ENCODE measurements at regions not wholly inside any gene's neighbourhood (a gene's known extent, or its start where the extent isn't known, plus 50 kb on each side); places are given as distances from the start of the nearest gene placed in this dataset.
A peak's percentile ranks its signal among the peaks of the same experiment; 100 is the strongest.

DNA sequence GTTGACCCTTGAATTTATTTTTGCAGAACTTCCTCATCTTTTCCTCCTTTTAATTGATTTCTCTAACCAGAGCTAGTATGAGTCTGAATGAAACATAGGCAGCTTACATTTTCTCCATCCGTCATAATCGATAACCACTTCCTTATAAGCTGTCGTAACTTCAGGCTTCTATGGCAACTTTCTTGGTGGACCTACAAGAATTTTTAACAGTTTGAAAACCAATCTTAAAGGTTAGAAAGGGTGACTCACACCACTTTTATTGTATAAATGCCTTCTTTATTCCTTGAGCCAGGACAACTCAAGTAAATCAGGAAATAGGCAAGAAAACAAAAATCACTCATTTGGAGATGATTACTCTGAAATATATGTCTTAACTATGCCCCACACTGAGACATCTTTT, 105.7 kb upstream of the KL start:
- peak; percentile 21 for DNase-seq (ENCODE audit: low read depth)

- DNase-seq (ENCODE audit: low read depth): peak; percentile 62
These were observed 104.7 kb upstream of the KL start for GRCh38 chr13:32911506-32911905.

DNA sequence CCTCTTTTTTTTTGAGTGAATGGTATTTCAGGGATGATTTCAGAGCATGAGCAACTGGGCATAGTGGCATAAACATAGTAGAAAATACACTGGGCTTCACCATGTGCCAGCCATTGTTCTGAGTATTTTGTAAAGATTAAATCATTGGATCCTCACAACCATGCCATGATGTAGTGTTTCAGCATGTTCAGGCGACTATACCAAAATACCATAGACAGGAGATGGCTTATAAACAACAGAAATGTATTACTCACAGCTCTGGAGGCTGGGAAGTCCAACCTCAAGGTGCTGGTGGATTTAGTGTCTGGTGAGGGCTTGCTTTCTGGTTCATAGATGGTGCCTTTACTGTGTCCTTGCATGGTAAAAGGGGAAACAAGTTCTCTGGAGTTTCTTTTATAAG, 101.5 kb upstream of the KL start:
- DNase-seq (ENCODE audit: low read depth): no peak

DNA sequence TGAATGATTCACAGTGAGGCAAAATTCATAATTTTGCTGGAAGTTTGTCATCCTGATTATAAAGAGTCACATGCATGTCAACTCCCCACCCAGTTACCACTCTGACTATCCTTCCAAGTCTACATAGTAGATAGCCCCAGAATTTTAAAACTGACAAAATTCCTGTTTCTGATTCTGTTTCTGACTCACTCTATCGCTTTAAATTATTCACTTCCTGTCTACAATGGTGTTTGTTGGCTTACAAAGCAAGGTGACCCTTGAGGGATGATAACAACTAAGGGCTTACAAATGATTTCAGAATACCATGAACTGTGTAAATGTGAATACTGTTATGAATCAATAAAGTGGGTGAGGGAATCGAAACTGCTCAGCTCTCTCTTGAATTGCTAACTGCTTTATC, 98.7 kb upstream of the KL start:
- no peak for DNase-seq (ENCODE audit: low read depth)

GRCh38 chr13:32923725-32924124, 92.5 kb upstream of the KL start:
- DNase-seq (ENCODE audit: low read depth): no peak

DNA sequence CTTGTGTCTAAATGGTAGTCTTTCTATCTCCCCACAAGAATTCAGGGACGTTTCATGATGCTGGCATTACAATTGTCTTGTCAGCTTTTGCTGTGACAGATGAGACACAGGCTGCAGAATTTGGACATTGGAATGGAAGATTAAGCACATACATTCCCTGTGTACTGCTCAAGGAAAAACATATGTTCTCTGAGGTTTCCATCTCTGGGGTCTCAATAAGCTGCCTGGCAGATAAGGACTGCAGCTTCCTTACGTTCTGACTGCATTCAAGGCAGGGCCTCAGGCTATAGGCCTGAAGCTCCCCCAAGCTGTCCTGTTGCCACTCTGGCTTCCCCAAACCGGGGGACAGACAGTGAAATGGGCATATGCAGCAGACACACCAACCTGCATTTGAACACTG, 91.3 kb upstream of the KL start:
- no peak for DNase-seq (ENCODE audit: low read depth)

DNA sequence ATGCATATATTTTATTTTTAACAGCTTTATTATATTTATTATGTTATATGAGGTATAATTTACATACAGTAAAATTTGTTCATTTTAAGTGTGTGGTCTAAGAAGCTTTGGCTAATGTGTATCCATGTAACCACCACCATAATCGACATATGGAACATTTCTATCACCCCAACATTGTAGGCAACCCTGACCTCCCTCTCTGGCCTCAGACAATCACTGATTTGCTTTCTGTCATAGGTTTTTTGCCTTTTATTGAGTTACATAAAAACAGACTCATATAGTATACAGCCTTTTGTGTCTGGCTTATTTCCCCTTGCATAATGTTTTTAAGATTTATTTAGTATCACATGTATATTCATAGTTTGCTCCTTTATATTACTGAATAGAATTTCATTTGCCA, 90.7 kb upstream of the KL start:
- no peak for DNase-seq (ENCODE audit: low read depth)

DNA sequence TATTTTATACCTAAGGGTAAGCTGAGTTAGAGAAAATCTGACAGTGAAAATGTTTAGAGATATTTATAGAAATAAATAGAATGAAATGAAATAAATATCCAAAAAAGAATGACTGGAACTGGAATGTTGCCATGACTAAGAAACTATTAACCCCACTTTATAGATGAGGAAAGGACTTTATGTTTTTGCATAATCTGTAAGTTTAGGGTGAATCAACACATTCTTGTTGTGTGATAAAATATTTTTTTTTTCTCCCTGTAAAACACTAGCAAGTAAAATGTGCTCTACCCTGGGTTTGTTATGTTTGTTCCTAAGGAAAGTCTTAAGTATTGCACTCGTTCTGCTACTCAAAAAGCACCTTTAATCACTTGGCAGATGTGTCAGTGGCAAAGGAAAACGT, 83.8 kb upstream of the KL start:
- DNase-seq (ENCODE audit: low read depth): no peak

GRCh38 chr13:32936716-32937115, 79.5 kb upstream of the KL start:
- DNase-seq (ENCODE audit: low read depth): no peak

GRCh38 chr13:32938314-32938713, 77.9 kb upstream of the KL start:
- no peak for DNase-seq (ENCODE audit: low read depth)

DNA sequence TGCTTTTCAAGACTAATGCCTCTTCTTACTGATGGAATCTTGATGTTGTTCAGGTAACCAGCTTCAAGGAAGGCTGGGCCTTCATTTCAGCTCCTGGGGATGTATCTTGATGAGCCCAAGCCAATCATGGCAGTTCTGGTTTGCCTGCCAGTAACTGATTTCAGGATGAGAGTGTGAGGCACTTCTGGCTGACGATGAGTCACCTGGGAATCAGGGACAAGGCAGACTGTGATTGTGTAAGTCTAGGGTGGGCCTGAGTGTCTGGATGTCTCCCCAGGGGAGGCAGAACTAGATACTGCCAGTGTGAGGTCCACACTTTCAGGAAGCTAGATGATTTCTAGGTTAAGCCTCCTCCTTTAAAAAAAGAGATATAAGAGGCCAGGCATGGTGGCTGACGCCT, 77.3 kb upstream of the KL start:
- DNase-seq (ENCODE audit: low read depth): peak; percentile 7

DNA sequence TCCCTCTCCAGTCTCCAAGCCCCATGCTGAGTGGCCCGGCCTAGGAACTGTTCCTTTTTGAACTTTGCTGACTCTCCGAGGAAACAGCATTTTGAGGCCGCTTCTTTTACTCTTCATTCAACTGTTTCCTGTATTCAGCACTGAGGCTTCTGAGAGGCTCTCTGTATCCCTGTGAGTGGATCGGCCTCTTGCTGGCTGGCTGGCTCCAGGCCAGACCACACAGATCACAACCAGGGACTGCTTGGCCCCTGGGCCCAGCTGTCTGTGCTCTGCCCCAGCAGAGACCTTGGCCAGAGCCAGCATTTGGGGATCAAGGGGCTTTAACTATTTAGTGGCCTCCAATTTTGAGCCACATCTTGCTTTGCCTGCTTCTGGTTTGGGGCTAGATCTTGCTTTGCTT, 75.6 kb upstream of the KL start:
- no peak for DNase-seq (ENCODE audit: low read depth)

DNA sequence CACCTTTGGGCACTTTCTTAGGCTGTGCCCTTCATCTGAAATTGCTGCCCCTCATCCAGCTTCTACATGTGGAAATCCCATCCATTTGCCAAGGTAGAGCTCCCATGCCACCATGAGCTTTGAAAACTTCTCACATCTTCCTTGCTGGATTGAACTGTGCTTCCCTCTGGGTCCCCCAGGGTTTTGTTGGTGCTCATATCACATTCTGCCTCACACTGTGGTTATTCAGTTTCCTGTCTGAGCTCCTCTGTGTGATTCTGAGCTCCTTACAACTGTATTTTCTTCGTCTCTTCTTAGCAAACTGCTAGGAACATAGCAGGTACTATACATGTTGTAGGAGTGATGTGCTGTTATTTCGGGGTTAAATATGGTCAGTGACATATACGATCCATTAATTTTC, 74.9 kb upstream of the KL start:
- DNase-seq (ENCODE audit: low read depth): no peak

DNA sequence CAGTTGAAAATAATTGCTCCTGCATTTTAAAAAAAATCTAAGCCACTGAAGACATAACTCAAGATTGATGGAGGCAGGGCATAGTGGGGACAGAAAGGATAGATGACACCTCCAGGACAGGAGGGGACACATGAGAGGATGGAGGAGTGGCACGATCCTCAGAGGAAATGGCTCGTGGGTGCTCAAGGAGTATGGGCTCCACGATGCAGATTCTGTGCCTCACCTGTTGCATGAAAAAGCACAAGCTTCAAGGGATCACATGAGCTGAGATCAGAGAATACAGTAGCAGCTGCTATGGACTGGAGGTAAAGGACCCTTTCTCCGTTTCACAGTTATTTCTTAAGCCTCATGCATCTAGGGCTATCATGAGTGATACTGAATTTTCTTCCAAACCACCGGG, 69.7 kb upstream of the KL start:
- no peak for DNase-seq (ENCODE audit: low read depth)

DNA sequence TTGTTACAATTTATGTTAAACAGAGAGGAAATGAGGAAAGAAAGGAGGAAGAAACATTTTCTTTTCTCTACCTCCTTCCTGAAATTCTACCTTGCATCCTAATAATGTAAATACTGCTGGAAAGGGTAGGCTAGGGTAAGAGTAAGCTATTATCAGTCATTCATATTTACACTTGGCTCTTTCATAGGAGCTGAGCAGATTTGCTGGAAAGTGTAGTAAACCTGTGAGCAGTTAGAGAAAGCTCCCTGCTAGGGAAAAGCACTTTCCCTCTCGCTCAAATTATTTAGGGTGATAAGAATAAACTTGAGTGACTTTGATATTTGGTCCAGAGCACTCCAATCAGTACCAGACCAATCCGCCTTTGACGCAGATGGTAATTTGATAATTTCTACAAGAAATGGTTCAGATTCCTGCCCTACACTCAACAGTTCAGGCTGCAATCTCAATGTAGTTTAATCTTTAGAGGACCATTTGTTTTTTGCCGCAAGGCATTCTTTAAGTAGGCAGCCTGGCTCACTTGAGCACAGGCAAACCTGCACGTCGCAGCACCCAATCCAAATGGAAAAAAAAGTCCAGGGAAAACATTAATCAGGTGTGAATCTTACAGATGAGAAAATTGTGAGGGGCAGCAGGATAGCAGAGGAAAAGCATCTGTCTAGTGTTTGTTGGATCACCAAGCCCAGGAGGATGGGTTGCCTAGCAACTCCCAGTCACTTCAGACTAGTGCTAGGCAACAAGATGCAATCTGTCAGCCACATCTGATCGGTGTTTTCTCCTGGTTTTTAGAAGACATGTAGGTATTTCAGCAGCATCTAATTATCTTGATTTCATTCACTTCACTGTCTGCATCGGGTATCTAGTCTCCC, 68.6 kb upstream of the KL start:
- DNase-seq (ENCODE audit: low read depth): no peak

DNA sequence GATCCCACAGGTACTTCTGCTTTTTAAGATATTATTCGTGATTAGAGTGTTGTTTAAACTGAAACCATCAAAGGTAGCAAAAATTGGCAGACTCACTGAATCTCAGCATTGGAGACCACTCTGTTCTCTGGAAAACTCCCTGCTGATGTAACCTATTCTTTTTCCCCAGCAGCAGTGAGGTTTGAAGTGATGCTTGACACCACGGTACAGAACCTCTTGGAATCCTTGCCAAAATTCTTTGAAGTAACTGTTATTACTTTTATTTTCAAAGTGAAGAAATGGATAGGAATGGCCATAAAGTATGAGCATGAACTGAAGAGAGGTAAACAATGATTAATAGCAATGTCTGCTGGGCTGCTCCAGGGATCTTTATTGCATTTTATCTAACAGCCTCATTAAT, 66.4 kb upstream of the KL start:
- no peak for DNase-seq (ENCODE audit: low read depth)

GRCh38 chr13:32951580-32951979, 64.6 kb upstream of the KL start:
- DNase-seq (ENCODE audit: low read depth): no peak

GRCh38 chr13:32955881-32956594, 60.2 kb upstream of the KL start:
- no peak for DNase-seq (ENCODE audit: low read depth)

- DNase-seq (ENCODE audit: low read depth): no peak
These were observed 59.7 kb upstream of the KL start for GRCh38 chr13:32956595-32956933.

DNA sequence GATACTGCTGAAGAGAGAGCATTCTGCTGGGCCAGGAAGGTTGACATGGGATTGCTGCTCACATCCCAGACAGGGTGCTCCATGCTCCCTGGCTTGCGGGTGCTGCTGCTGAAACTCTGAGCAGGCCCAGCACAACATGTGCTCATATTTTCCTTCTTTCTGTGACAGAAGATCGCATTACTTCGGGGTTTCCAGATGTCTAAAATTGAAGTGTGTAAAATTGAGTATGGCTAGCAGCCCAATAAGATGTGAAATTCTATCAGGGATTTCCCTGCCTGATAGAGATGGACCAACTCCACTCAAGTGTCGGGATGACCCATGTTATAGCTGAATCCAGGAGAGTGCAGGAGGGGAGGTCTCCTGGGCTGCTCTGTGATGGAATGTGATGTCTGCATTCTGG, 55.6 kb upstream of the KL start:
- DNase-seq (ENCODE audit: low read depth): no peak

- DNase-seq (ENCODE audit: low read depth): no peak
These were observed 54.5 kb upstream of the KL start for GRCh38 chr13:32961724-32962123.

DNA sequence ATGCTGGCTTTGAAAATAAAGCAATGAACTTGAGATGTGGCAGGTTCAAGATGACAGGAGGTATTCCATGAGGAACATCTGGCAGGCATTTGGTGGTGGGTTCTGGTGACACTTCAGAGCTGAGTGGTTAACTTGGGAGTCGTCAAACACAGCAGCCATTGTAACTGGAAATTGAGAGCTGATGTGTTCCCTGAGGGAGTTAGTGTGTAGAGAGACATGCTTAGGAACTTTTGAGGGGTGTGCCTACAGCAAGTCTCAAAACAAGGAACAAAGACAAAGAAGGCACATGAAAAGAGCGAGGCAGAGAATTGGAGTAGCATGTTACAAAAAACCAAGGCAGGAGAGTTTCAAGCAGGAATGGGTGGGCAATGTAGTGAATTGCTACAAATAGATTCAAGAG, 53.9 kb upstream of the KL start:
- no peak for DNase-seq (ENCODE audit: low read depth)

GRCh38 chr13:32964987-32965386, 51.2 kb upstream of the KL start:
- DNase-seq (ENCODE audit: low read depth): no peak

All from fibroblast of gingiva (primary cell).